MCF 10A (cell line): ENCODE measurements at regions not wholly inside any gene's neighbourhood (a gene's known extent, or its start where the extent isn't known, plus 50 kb on each side); places are given as distances from the start of the nearest gene placed in this dataset.
"Not testable (repeated sequence)": the region's sequence is repeated elsewhere in the genome, so short reads cannot be mapped to it uniquely, and the experiment has no call there.

ENCODE experiments used
- BruUV-seq: library from RNA; stranded (reverse); fragments of 400-500 nt; replicated peaks from 2 replicates; lab custom pipeline; 2021; lab: Mats Ljungman, UMichigan
- CTCF ChIA-PET: fragments of 300-600 bp; sonication (Branson Sonifier 250); formaldehyde crosslinking; extraction: SDS; loops from one replicate; lab custom pipeline; 2021; ENCODE audit warnings: antibody characterized with exemption, inconsistent platforms; lab: Yijun Ruan, JAX
- POLR2A ChIA-PET: fragments of 300-600, 350-650 bp; sonication (Branson Sonifier 250); formaldehyde crosslinking; extraction: SDS; loops from one replicate; lab custom pipeline; 2020; ENCODE audit warnings: antibody characterized with exemption, inconsistent platforms; lab: Yijun Ruan, JAX
- DNase-seq: peaks from one replicate; pipeline ENCODE4 v3.0.0-alpha.2; 2018; ENCODE audit not compliant: unreplicated experiment
- H3K27ac Mint-ChIP-seq: one replicate; pipeline ENCODE4 v1.8.0; 2022; ENCODE audit warnings: mild to moderate bottlenecking, low read depth, mixed read lengths; ENCODE audit not compliant: unreplicated experiment
- H3K27me3 Mint-ChIP-seq: one replicate; pipeline ENCODE4 v1.8.0; 2022; ENCODE audit warnings: mixed read lengths; ENCODE audit not compliant: insufficient read depth, unreplicated experiment
- H3K36me3 Mint-ChIP-seq: one replicate; pipeline ENCODE4 v1.8.0; 2022; ENCODE audit warnings: mild to moderate bottlenecking, moderate library complexity, mixed read lengths; ENCODE audit not compliant: insufficient read depth, unreplicated experiment
- H3K4me1 Mint-ChIP-seq: one replicate; pipeline ENCODE4 v1.8.0; 2022; ENCODE audit warnings: mixed read lengths; ENCODE audit not compliant: insufficient read depth, unreplicated experiment
- H3K4me3 Mint-ChIP-seq: one replicate; pipeline ENCODE4 v1.8.0; 2022; ENCODE audit warnings: mild to moderate bottlenecking, moderate library complexity, mixed read lengths; ENCODE audit not compliant: unreplicated experiment
- H3K9me3 Mint-ChIP-seq: one replicate; pipeline ENCODE4 v1.8.0; 2022; ENCODE audit warnings: mixed read lengths; ENCODE audit not compliant: unreplicated experiment
- CTCF ChIP-seq: fragments of 200-600 bp; IDR thresholded peaks from one replicate; pipeline ENCODE4 v1.8.0; 2022; ENCODE audit warnings: antibody characterized with exemption, mild to moderate bottlenecking; ENCODE audit not compliant: unreplicated experiment
- intact Hi-C: fragments of 100-400 bp; cut with micrococcal nuclease; formaldehyde crosslinking; loops from 2 replicates; pipeline ENCODE4 v1.14.1; 2022

- ChIA-PET POLR2A (no interaction called here), CTCF (interaction anchor here (1.4 kb wide), 1 partner anchor 11 kb away, joined by 3 read pairs; no protein-coding TSS in a partner anchor)
- no peak for TF ChIP-seq CTCF
- Mint-ChIP-seq H3K9me3 (peaks cover under 1% of the 10 kb centered on the region), H3K4me3 (no peak overlapping the region), H3K27ac (no peak overlapping the region), H3K36me3 (no peaks in the 10 kb centered on the region), H3K27me3 (no peaks in the 10 kb centered on the region), H3K4me1 (no peaks in the 10 kb centered on the region)
- intact Hi-C loops, result no loop called here
- DNase-seq, result no peak
- BruUV-seq, result no TSS peak
Measured at GRCh38 chr11:34823197-34823596, 93.0 kb downstream of the APIP start.

GRCh38 chr11:34819740-34820482, 96.3 kb downstream of the APIP start:
- POLR2A ChIA-PET, result interaction anchor here (0.6 to 1.4 kb wide), 2 partner anchors 165 to 234 kb away, joined by 3 read pairs; no protein-coding TSS in a partner anchor
- Mint-ChIP-seq H3K27me3 (no peaks in the 10 kb centered on the region), H3K4me3 (no peak overlapping the region), H3K36me3 (no peaks in the 10 kb centered on the region), H3K4me1 (no peaks in the 10 kb centered on the region), H3K27ac (no peak overlapping the region), H3K9me3 (peaks cover 12% of the 10 kb centered on the region)
- CTCF ChIA-PET, result no interaction called here
- TF ChIP-seq CTCF, result no peak
- DNase-seq, result no peak
- no TSS peak for BruUV-seq
- intact Hi-C loops, result no loop called here

- BruUV-seq, CTCF ChIA-PET, H3K36me3 Mint-ChIP-seq: not testable (repeated sequence)
Measured at GRCh38 chr11:34817812-34818211, 98.4 kb downstream of the APIP start.

GRCh38 chr11:34816698-34817213, 99.4 kb downstream of the APIP start:
- ChIA-PET CTCF (no interaction called here), POLR2A (no interaction called here)
- H3K9me3 Mint-ChIP-seq, result peaks cover 24% of the 10 kb centered on the region
- no peaks in the 10 kb centered on the region for H3K36me3 Mint-ChIP-seq
- intact Hi-C loops, result no loop called here
- no peaks in the 10 kb centered on the region for H3K27me3 Mint-ChIP-seq
- TF ChIP-seq CTCF, result no peak
- no peak overlapping the region for H3K27ac Mint-ChIP-seq
- no TSS peak for BruUV-seq
- H3K4me3 Mint-ChIP-seq, result no peak overlapping the region
- H3K4me1 Mint-ChIP-seq, result no peaks in the 10 kb centered on the region
- DNase-seq, result no peak

More at GRCh38 chr11:34817812-34818211, 98.4 kb downstream of the APIP start:
- H3K27ac Mint-ChIP-seq, POLR2A ChIA-PET, intact Hi-C loops, H3K27me3 Mint-ChIP-seq, DNase-seq, H3K4me1 Mint-ChIP-seq, H3K4me3 Mint-ChIP-seq: not testable (repeated sequence)
- H3K9me3 Mint-ChIP-seq, result peaks cover 18% of the 10 kb centered on the region
